Neural progenitor cell (in vitro differentiated cells): ENCODE measurements at regions not wholly inside any gene's neighbourhood (a gene's known extent, or its start where the extent isn't known, plus 50 kb on each side); places are given as distances from the start of the nearest gene placed in this dataset.

Experiments
- DNase-seq: peaks from one replicate; pipeline ENCODE4 v3.0.0-alpha.2; 2016; ENCODE audit warnings: low spot score
- H2AFZ ChIP-seq: fragments of 200-600 bp; sonication (generic); replicated peaks from 2 replicates; pipeline ENCODE4 v1.6.1; 2016; ENCODE audit warnings: antibody characterized with exemption
- H3F3A ChIP-seq: fragments of 200-600 bp; sonication (generic); 2 replicates; pipeline ENCODE4 v1.6.1; 2016; ENCODE audit warnings: antibody characterized with exemption, low read depth
- H3K27ac ChIP-seq: fragments of 200-600 bp; sonication (generic); 2 replicates; pipeline ENCODE4 v1.5.1; 2016; ENCODE audit warnings: mild to moderate bottlenecking
- H3K27me3 ChIP-seq: fragments of 200-600 bp; sonication (generic); 2 replicates; pipeline ENCODE4 v1.6.1; 2016; ENCODE audit warnings: mild to moderate bottlenecking, moderate library complexity
- H3K36me3 ChIP-seq: fragments of 200-600 bp; sonication (generic); 2 replicates; pipeline ENCODE4 v1.5.1; 2016
- H3K4me1 ChIP-seq: fragments of 200-600 bp; sonication (generic); 2 replicates; pipeline ENCODE4 v1.6.1; 2016; ENCODE audit warnings: mixed run types
- H3K4me2 ChIP-seq: fragments of 200-600 bp; sonication (generic); 2 replicates; pipeline ENCODE4 v1.6.1; 2016
- H3K4me3 ChIP-seq: fragments of 200-600 bp; sonication (generic); 2 replicates; pipeline ENCODE4 v1.5.1; 2016
- H3K79me2 ChIP-seq: fragments of 200-600 bp; sonication (generic); 2 replicates; pipeline ENCODE4 v1.6.1; 2016; ENCODE audit warnings: low read depth
- H3K9ac ChIP-seq: fragments of 200-600 bp; sonication (generic); 2 replicates; pipeline ENCODE4 v1.6.1; 2016
- H3K9me3 ChIP-seq: fragments of 200-600 bp; sonication (generic); 2 replicates; pipeline ENCODE4 v1.5.1; 2016; ENCODE audit warnings: low read depth
- H4K20me1 ChIP-seq: fragments of 200-600 bp; sonication (generic); 2 replicates; pipeline ENCODE4 v1.6.1; 2016; ENCODE audit warnings: low read depth
- H3K27ac Mint-ChIP-seq: 3 replicates; pipeline ENCODE4 v1.8.0; 2021; ENCODE audit warnings: mixed read lengths
- H3K27me3 Mint-ChIP-seq: 2 replicates; pipeline ENCODE4 v1.8.0; 2022; ENCODE audit warnings: low read depth, mild to moderate bottlenecking, inconsistent platforms, moderate library complexity, mixed read lengths; ENCODE audit not compliant: insufficient read depth
- H3K36me3 Mint-ChIP-seq: 3 replicates; pipeline ENCODE4 v1.8.0; 2021; ENCODE audit warnings: mixed read lengths
- H3K4me1 Mint-ChIP-seq: 3 replicates; pipeline ENCODE4 v1.8.0; 2021; ENCODE audit warnings: mixed read lengths
- H3K4me3 Mint-ChIP-seq: 3 replicates; pipeline ENCODE4 v1.8.0; 2021; ENCODE audit warnings: mild to moderate bottlenecking, moderate library complexity, mixed read lengths
- H3K9me3 Mint-ChIP-seq: 3 replicates; pipeline ENCODE4 v1.8.0; 2020; ENCODE audit warnings: mixed read lengths
- EZH2 ChIP-seq: fragments of 200-600 bp; sonication (generic); IDR thresholded peaks from 2 replicates; pipeline ENCODE4 v1.6.1; 2017; ENCODE audit warnings: antibody characterized with exemption, mild to moderate bottlenecking, moderate library complexity
- EZH2phosphoT487 ChIP-seq: fragments of 200-600 bp; sonication (generic); IDR thresholded peaks from 2 replicates; pipeline ENCODE4 v1.6.1; 2017; ENCODE audit warnings: antibody characterized with exemption
- TF ChIP-seq, protein P1 (sequence below): fragments of 200-600 bp; sonication (generic); IDR thresholded peaks from 2 replicates; pipeline ENCODE4 v1.5.1; 2017; ENCODE audit warnings: antibody characterized with exemption, mild to moderate bottlenecking

DNA sequence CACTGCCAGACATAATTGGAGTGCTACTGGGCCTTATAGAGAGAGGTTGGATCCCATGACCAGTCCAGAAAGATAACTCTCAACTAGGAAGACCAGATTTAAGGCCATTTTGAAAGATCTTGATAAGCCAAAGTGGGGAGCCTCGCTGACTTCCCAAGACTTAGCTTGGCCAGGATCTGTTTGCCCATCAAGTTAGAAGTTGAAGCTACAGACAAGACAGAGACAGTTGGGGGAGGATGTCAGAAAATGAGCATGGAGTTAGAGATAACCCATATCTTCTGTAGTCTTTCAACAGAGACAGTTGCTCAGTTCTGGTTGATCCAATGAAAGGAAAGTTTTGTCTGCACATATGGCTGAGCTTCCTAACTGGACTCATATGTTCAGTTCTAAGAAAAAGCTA lies 267.4 kb downstream of the HS3ST3A1 start:
- no peak overlapping the region for H3K4me2 ChIP-seq
- no peaks in the 10 kb centered on the region for H4K20me1 ChIP-seq
- H3K9ac ChIP-seq: no peak overlapping the region
- Mint-ChIP-seq H3K4me3 (no peak overlapping the region), H3K27ac (no peak overlapping the region), H3K27me3 (peaks cover 2% of the 10 kb centered on the region), H3K9me3 (no peaks in the 10 kb centered on the region), H3K4me1 (peaks cover 13% of the 10 kb centered on the region), H3K36me3 (no peaks in the 10 kb centered on the region)
- no peaks in the 10 kb centered on the region for H3K9me3 ChIP-seq
- H3K36me3 ChIP-seq: no peaks in the 10 kb centered on the region
- TF ChIP-seq EZH2 (no peak), EZH2phosphoT487 (no peak)
- TF ChIP-seq, protein P1, sequence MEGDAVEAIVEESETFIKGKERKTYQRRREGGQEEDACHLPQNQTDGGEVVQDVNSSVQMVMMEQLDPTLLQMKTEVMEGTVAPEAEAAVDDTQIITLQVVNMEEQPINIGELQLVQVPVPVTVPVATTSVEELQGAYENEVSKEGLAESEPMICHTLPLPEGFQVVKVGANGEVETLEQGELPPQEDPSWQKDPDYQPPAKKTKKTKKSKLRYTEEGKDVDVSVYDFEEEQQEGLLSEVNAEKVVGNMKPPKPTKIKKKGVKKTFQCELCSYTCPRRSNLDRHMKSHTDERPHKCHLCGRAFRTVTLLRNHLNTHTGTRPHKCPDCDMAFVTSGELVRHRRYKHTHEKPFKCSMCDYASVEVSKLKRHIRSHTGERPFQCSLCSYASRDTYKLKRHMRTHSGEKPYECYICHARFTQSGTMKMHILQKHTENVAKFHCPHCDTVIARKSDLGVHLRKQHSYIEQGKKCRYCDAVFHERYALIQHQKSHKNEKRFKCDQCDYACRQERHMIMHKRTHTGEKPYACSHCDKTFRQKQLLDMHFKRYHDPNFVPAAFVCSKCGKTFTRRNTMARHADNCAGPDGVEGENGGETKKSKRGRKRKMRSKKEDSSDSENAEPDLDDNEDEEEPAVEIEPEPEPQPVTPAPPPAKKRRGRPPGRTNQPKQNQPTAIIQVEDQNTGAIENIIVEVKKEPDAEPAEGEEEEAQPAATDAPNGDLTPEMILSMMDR: no peak
- H2AFZ ChIP-seq: no peak overlapping the region
- H3K27me3 ChIP-seq: no peaks in the 10 kb centered on the region
- H3K27ac ChIP-seq: no peak overlapping the region
- no peaks in the 10 kb centered on the region for H3K79me2 ChIP-seq
- no peak for DNase-seq
- no peaks in the 10 kb centered on the region for H3F3A ChIP-seq
- no peak overlapping the region for H3K4me3 ChIP-seq
- H3K4me1 ChIP-seq: peaks cover 8% of the 10 kb centered on the region

DNA sequence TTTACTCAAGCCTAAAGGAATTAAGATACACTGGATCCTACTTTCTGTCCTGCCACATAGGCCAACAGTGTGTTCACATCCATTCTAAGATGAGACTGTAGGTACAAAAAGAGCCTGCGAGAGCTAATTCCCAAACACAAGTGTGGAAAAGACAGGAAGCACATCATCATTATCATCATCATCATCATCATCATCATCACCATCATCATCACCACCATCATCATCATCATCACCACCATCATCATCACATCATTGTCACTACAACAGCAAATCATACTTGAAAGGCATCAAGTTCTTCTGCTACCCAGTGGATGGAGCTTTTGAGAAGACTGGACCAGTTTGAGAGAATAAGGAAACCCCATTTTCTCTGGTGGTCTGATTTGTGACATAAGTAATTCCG lies 268.1 kb downstream of the HS3ST3A1 start:
- H3F3A ChIP-seq: no peaks in the 10 kb centered on the region
- H3K4me3 ChIP-seq: no peak overlapping the region
- Mint-ChIP-seq H3K27me3 (peaks cover 2% of the 10 kb centered on the region), H3K27ac (no peak overlapping the region), H3K9me3 (no peaks in the 10 kb centered on the region), H3K36me3 (no peaks in the 10 kb centered on the region), H3K4me1 (peaks cover 13% of the 10 kb centered on the region), H3K4me3 (no peak overlapping the region)
- no peak overlapping the region for H3K27ac ChIP-seq
- no peak overlapping the region for H3K4me2 ChIP-seq
- no peaks in the 10 kb centered on the region for H3K9me3 ChIP-seq
- peaks cover 8% of the 10 kb centered on the region for H3K4me1 ChIP-seq
- no peaks in the 10 kb centered on the region for H3K36me3 ChIP-seq
- TF ChIP-seq, protein P1: no peak
- TF ChIP-seq EZH2phosphoT487 (no peak), EZH2 (no peak)
- H4K20me1 ChIP-seq: no peaks in the 10 kb centered on the region
- no peak overlapping the region for H2AFZ ChIP-seq
- DNase-seq: no peak
- no peaks in the 10 kb centered on the region for H3K79me2 ChIP-seq
- no peak overlapping the region for H3K9ac ChIP-seq
- no peaks in the 10 kb centered on the region for H3K27me3 ChIP-seq

DNA sequence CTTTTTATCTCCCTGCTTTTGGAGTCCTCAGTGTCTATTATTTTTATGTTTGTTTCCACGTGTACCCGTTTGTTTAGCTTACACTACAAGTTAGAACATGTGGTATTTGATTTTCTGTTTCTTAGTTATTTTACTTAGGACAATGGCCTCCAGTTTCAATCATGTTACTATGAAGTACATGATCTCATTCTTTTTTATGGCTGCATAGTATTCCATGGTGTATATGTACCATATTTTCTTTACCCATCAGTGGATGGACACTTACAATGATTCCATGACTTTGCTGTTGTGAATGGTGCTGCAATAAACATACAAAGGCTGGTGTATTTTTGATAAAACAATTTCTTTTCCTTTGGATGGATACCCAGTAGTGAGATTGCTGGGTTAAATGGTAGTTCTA lies 269.5 kb downstream of the HS3ST3A1 start:
- H4K20me1 ChIP-seq: no peaks in the 10 kb centered on the region
- H3K9me3 ChIP-seq: no peaks in the 10 kb centered on the region
- TF ChIP-seq EZH2phosphoT487 (no peak), EZH2 (no peak)
- TF ChIP-seq, protein P1: no peak
- H3K27me3 ChIP-seq: no peaks in the 10 kb centered on the region
- H3F3A ChIP-seq: no peaks in the 10 kb centered on the region
- no peak overlapping the region for H3K27ac ChIP-seq
- Mint-ChIP-seq H3K27ac (no peak overlapping the region), H3K27me3 (peaks cover 5% of the 10 kb centered on the region), H3K36me3 (no peaks in the 10 kb centered on the region), H3K4me1 (peaks cover 6% of the 10 kb centered on the region), H3K4me3 (no peak overlapping the region), H3K9me3 (no peaks in the 10 kb centered on the region)
- H3K4me3 ChIP-seq: no peak overlapping the region
- no peak overlapping the region for H3K9ac ChIP-seq
- no peak overlapping the region for H3K4me2 ChIP-seq
- H3K36me3 ChIP-seq: no peaks in the 10 kb centered on the region
- no peak overlapping the region for H2AFZ ChIP-seq
- no peak for DNase-seq
- H3K4me1 ChIP-seq: peaks cover 3% of the 10 kb centered on the region
- no peaks in the 10 kb centered on the region for H3K79me2 ChIP-seq
